D721Med (cell line): ENCODE measurements at regions not wholly inside any gene's neighbourhood (a gene's known extent, or its start where the extent isn't known, plus 50 kb on each side); places are given as distances from the start of the nearest gene placed in this dataset.

Experiments
- DNase-seq: peaks from one replicate; pipeline ENCODE4 v3.0.0; 2011; ENCODE audit warnings: low spot score; ENCODE audit not compliant: insufficient read length
- FAIRE-seq: peaks from 2 replicates; lab custom pipeline; 2011; peaks lifted over from hg19 to GRCh38; lab: Jason Lieb, UNC
- CTCF ChIP-seq: IDR thresholded peaks from 2 replicates; pipeline ENCODE4 v1.5.1; 2012; ENCODE audit warnings: mild to moderate bottlenecking, control low read depth; ENCODE audit not compliant: insufficient read depth; ENCODE audit errors: missing control alignments

- TF ChIP-seq CTCF = no peak
- no peak for DNase-seq
- FAIRE-seq = peak; percentile 99
Observed at GRCh38 chr7:68542831-68543230, 1055.4 kb upstream of the AUTS2 start.

GRCh38 chr7:68544851-68545250 is 1053.4 kb upstream of the AUTS2 start:
- DNase-seq (no peak), FAIRE-seq (peak; percentile 78)
- no peak for TF ChIP-seq CTCF

- TF ChIP-seq CTCF = no peak
- FAIRE-seq (no peak), DNase-seq (no peak)
Observed at GRCh38 chr7:68547181-68547580, 1051.1 kb upstream of the AUTS2 start.

GRCh38 chr7:68547799-68548198 is 1050.5 kb upstream of the AUTS2 start:
- FAIRE-seq = no peak
- no peak for DNase-seq
- TF ChIP-seq CTCF = no peak

- FAIRE-seq (peak; percentile 29), DNase-seq (no peak)
- TF ChIP-seq CTCF = no peak
Observed at GRCh38 chr7:68550027-68550426, 1048.2 kb upstream of the AUTS2 start.

- no peak for DNase-seq
- TF ChIP-seq CTCF = no peak
- FAIRE-seq = no peak
Observed at GRCh38 chr7:68550635-68551034, 1047.6 kb upstream of the AUTS2 start.

- no peak for DNase-seq
- TF ChIP-seq CTCF = no peak
- no peak for FAIRE-seq
Observed at GRCh38 chr7:68556537-68556936, 1041.7 kb upstream of the AUTS2 start.
